ENCODE measurements at regions not wholly inside any gene's neighbourhood (a gene's known extent, or its start where the extent isn't known, plus 50 kb on each side); places are given as distances from the start of the nearest gene placed in this dataset.

DNA sequence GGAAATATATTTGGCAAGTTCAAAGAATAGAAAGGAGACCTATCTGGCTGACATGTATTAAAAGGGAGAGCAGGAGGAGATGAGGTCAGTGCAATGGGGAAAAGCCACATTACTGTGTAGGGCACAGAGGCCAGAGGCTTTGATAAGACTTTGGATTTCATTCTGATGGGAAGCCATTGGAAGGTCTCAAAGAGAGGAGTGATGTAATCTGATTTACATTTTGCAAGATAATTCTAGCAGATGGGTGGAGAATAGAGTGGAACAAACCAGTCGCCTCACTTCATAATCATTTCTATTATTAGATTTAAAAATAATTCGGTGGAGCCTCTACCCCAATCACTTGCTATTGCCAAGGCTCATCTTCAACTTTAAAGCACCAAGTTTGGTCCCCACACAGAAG lies 278.4 kb upstream of the ZC3H12C start:
- DNase-seq, result no peak

DNA sequence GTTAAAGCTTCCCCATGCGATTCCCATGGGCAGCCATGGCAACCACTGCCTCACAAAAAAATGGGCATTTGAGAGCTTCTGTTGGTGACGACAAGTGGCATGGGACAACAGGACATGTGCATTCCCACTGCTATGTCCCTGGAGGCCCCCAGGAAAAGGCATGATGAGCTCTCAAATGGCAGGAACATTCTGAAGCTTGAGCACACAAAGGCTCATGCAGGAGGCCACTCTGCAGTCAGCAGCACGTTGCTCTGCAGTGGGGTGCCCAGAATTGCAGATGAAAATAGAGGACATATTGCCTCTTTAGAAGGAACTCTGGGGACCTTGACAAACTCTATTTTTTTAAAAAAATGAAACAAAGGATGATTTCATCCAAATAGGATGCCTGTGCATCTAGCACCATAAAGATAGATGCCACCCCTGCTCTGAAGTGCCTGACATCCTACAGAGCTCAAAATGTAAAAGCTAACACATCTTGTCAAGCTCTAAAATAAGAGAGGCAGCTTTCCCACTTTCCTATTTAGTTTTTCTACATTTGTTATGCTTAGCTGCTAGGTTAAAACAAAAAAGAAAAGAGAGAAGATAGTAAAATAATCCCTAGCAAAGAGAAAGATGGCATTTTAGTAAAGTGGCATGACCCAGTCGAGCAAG lies 277.6 kb upstream of the ZC3H12C start:
- DNase-seq, result no peak

DNA sequence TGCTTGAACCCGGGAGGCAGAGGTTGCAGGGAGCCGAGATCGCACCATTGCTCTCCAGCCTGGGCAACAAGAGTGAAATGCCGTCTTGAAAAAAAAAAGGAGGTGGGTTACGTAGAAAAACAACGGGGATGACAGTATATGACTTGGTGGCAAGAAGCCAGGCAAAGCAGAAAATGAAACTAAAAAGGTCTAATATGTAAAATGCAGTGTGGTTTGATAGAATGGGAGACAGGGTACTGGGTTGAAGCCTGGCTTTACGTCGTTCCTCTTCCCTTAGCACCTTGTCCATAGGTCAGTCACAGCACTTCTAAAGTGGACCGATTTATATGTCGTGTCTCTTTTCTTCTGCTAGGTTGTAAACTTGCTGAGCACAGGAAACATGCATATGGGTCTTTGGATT lies 274.9 kb upstream of the ZC3H12C start:
- DNase-seq, result no peak

DNA sequence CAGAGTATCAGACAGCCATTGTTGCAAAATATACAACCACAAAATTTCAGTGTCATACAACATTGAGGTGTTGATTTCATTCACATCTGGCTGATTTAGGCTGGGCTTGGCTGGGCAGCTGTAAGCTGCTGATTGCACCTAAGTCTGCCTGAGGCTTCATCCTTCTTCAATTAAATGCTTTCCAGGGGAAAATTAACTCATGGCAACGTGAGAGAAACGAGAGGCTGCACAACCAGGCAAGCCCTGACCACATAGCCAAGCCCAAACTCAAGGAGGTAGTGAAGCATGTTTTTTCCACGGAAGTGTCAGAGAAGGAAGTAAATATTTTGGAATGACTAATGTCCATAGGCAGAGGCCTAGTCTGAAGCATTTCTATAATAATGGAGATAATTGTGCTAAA lies 273.8 kb upstream of the ZC3H12C start:
- DNase-seq, result no peak

DNA sequence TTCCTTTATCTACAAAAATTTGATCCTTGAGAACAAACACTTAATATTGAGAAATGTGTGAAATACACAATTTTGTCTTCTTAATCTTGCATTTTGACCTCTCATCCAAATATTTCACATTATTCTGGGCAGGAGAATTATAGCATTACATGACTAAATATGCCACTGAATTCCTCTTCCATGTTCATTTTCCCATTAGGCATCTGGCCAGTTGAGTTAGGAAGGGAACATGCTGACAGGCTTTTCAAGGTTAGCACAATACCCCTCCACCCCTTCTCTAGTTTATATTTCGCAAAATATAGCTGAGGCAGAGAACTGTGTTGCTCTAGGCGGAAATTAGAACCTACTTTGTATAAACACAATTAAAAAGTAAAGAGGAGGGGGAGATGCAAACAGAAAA lies 271.7 kb upstream of the ZC3H12C start:
- DNase-seq, result no peak

DNA sequence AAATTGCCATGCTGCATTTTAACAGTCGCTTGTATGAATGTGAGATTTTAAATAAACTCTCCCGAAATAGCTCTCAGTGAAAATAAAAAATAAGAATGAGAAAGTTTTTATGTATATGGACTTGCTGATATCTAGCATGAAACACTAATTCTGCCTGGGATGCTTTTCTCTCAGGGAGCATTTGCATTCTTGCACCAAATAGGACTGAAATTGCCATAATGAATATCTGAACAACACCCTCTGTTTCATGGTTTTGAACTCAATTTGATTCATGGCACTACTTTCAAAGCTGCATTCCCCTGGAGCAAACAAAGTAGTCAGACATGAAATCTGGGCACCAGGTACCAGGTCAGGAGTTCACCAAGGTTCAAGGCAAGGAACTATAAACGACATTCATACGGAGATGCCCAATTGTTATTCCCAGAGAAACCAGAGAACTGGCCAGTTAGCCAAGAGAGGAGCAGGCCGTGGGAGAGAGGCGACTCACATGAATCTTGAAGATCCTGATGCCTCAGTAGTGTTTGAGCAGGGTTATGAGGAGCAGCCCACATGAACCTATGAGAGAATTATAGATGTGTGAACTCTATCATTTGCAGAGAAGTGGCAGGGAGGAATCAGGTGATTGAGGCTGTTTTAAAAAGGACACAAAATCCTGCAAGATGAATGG lies 270.6 kb upstream of the ZC3H12C start:
- no peak for DNase-seq

DNA sequence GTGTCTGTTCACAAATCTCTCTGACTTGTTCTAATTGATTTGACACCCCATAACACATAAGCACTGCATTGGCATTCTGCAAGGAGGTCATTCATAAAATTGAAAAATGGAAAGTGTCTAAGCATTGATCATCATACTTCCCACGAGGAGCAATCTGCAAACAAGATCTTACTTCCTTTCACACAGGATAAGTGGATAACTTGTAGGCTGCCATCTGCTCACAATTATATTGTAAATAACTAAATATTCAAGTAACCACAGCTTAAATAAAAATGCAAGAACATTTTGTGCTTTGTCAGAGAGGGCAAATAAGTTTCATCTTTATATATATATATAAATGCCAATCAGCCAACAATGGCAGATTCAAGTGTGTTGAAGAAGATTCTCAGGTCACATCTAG lies 264.8 kb upstream of the ZC3H12C start:
- no peak for DNase-seq

DNA sequence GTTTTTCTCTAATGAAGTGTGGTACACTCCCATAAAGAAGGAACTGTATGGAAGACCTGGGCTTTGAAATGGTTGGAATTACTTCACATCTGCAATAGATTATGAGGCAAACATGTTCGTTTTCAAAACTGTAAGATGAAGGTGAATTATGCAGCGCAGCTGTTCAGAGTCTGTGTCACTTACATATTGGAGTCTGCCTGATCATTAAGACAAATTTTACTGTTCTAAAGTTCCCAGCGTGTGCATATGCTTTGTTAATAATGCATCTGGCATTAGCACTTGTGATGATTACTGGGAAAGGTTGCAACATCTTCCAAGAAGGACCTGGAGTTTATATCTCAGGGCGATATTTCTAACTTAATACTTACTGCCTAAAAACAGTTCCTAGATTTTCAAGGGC lies 255.2 kb upstream of the ZC3H12C start:
- DNase-seq, result no peak

DNA sequence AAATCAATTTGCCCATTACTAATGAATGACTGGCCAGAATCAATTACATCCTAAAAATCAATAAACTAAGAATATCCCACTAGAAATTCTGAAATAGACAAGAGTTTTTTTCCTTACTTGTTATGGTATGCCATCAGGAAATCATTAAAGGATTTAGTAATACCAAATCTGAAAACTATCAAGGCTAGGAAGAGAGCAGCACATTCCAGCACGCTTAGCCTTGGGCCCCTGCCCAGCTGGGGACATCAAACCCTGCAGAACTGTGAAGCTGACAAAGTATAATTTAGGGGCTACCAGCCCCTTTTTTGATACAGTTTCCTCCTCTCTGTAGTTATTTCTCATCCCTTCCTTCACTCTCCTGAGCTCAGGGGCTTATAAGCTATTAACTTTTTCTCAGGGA lies 247.8 kb upstream of the ZC3H12C start:
- DNase-seq, result no peak

DNA sequence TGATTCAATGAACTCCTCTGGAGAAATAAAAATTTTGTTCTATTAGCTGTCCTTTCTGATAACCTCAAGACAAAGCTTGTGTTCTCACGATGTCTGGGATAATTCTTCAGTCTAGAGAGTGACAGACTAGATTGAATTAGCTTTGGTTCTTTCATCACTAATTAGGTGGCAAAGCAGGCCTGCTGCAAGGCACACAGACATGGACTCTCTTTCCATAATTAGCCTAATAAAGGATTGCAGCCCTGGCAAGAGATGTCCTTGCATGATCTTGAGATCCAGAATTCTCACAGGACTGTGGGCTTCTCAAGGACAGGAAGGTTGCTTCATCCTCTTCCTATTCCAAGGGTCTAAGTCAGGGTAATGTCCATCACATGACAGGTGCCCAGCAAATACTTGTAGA lies 245.6 kb upstream of the ZC3H12C start:
- DNase-seq, result no peak

DNA sequence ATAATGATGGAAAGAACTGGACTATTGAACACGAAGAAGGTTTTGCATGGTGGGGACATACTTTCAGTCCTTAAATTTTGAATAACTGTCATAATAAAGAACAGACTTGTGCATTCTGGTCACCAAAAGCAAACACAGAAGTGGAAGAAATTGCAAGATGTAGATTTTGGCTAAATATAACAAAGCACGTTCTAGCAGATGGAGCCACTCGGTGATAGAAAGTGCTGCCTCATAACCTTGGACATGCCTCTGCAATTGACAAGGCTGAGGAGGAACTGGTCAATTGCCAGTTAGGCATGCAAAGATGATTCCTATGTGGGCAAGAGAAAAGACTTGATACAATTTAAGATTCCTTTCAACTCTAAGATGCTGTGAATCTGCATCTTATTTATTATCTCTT lies 244.1 kb upstream of the ZC3H12C start:
- DNase-seq, result no peak

DNA sequence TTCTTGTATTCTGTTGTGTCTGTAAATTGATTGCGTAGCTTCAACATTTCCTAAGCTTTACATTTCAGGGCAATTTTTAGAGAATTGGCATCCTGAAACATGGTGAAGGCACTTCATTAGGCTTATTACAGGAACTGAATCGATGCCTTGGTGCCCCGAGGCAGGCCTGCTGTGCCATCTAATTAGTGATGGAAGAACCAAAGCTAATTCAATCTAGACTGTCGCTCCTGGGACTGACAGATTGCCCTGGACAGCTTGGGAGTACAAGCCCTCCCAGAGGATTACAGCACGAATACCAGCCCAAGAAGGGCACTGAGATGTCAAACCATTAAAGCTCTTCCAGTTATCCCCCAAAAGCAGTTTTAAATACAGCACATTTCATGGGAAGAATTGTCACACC lies 243.2 kb upstream of the ZC3H12C start:
- no peak for DNase-seq

DNA sequence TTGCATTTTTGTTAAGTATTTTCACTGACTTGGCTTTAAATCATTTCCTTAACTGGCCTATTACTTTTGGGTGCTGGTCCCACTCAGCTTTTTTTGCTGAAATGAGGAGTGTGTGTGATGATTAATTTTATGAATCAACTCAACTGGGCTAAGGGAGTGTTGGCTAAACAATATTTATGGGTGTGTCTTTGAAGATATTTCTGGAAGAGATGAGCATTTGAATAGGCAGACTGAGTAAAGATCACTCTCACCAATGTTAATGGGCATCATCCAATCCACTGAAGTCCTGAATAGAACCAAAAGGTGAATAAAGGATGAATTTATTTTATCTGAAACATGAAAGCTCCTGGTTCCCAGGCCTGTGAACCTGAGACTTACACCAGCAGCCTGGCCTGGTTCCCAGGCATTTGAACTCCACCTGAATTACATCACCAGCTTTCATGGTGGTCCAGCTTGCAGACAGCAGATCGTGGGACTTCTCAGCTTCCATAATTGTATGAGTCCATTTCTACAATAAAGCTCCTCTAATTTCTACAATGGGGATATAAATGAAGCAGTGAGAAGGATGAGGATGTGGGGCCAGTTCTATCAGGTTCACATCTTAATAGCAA lies 241.3 kb upstream of the ZC3H12C start:
- DNase-seq, result no peak

DNA sequence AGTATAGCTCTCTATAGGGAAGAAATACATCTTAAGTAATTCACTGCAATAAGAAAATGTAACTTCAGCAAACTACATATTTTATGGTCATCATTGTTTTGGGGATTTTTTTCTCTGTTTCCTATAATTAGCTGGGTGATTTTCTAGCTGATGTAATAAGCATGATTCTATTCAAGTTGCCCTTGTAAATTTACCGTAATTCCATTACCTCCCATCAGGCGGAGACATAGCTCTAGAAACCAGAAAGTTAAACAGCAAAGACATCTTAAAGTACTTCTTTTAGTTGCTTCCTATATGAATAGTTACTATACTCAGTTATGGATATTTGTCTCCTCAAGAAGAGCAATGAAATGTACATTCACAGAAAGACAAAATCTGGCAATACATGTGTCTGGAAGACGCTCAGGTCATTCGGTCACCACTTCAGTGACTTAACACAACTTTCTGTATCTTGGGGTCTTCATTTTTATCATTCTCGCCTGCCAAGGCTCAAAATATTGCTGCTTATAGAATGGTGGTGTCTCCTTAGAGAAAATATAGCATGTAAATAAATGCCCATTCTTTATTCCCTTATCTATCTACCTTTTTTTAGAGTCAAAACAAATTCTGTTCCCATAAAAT lies 239.9 kb upstream of the ZC3H12C start:
- DNase-seq, result no peak

DNA sequence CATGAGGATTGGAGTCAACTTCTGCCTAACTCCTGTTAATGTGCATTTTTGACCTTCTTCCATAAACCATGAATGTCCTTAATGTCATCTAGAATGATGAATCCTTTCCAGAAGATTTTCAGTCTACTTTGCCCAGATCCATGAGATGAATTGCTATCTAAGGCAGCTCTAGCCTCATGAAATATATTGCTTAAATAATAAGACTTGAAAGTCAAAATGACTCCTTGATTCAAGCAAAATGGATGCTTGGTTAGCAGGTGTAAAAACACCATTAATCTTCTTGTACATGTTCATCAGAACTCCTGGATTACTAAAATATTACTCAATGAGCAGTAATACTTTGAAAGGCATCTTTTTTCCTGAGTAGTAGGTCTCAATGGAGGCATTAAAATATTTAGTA lies 238.5 kb upstream of the ZC3H12C start:
- no peak for DNase-seq

DNA sequence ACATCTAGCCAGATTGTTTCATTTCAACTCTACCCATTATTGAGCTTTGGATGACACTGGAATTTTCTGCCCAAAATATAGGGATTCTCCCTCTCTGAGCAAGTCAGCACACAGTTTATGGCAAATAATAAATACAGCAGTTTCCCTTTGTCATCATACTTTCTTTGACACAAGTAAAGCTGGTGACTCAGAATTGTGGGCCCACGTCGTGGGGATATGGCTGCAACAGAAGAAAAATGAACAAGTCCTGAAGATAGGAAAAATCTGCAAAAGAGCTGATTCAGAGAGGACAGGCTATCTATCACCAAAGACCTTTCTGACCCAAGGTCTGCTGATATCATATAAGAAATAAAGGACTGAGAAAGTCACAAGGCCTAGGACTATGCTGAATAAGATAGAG lies 236.3 kb upstream of the ZC3H12C start:
- no peak for DNase-seq

DNA sequence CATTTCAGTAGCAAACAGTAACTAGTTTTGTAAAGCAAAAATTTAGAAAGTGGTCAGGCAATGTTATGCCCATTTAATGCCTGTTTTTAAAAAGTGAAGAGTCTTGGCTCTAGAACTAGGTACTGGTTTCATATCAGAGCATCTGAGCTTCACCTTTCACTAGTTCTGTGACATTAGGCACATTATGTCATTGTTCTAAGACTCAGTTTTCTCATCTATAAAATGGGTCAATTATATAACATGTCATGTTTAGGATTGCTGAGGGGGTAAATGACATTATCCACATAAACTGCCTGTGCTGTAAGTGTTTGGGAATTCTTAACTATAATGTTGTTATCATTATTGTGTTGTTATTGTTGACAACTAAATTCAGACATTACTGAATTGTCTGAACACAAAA lies 235.6 kb upstream of the ZC3H12C start:
- no peak for DNase-seq

DNA sequence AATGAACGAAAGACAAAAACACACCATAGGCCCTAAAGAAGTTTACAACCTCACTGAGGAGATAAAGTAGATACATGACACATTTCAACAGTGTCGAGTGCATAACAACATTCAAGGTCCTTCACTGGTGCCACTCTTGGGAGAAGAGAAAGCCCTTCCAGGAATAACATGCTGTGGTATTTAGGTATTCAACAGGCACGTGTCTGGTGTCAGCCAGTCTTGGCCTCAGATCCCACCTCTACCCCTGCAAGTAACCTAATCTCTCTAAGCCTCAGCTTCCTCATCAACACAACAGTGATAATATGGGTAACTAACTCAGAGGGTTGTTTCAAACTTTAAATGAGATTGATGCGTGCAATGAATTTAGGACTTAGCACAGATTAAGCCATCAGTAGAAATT lies 235.0 kb upstream of the ZC3H12C start:
- no peak for DNase-seq

DNA sequence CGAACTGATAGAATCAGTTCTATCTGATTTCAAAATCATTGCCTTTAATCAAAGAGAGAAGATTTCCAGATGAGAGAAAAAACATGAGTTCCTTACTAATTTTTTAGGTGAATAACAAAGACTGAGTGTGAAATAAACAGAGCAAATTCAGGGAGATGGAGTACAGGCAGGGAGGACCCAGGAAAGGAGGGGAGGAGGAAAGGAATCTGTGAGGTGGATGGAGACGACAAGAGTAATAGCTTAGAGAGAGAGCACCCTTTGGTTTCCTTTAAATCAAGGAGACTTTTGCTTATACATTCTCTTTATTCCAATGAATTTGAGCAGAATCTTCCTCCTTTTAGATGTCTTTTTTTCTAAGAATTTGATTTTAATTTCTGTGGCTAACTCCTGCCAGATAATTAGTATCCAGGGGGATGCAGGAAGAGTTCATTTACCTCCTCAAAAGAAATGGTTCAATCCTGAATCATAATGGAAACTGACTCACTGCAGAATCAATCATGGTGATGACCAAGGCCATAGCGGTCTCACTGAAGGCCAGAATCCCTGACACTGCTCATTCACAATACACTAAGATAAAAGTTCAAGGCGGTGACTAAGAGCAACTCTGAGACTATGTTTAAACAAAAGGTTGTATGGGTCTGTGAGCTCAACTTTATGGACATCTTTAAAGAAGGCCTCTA lies 234.0 kb upstream of the ZC3H12C start:
- DNase-seq, result no peak

DNA sequence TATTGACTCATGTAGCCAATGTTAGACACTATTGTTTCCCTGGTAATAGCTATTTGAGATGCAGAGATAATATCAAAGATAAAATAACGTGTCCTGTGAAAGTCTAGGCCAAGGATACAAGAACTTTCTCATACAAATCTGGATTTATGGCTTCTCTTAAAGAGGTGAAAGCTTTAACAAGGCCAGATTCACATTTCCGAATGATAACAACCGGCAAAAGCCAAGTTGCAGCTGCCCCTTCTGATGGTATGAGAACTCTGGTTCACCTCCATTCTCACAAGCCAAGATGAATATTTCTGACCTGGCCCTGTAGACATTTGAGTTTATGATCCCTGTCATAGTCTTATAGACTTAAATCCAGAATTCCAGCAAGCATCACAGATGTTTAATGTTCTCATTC lies 230.4 kb upstream of the ZC3H12C start:
- no peak for DNase-seq

DNA sequence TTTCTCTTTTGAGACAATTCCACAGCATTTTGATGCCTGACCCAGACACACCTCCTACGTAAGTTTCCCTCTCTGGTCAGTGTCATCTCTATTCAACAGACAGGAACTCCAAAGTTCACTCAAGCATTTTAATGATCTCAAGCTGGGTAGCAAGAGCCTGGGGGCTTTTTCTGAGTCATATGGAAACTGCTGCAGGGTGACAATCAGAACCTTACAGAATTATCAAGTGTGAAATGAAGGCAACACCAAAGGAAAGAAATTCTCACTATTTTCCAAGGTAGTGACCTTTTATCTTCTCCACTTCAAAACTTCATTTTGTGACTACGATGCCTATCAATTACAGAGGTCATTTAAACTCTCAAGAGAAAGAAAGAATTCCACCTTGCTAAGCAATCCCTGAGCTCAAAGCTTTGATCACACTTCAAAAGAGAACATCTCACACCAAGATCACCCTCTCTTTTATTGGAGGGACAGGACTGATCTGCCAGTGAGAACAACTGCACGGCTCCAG lies 229.0 kb upstream of the ZC3H12C start:
- DNase-seq, result no peak

DNA sequence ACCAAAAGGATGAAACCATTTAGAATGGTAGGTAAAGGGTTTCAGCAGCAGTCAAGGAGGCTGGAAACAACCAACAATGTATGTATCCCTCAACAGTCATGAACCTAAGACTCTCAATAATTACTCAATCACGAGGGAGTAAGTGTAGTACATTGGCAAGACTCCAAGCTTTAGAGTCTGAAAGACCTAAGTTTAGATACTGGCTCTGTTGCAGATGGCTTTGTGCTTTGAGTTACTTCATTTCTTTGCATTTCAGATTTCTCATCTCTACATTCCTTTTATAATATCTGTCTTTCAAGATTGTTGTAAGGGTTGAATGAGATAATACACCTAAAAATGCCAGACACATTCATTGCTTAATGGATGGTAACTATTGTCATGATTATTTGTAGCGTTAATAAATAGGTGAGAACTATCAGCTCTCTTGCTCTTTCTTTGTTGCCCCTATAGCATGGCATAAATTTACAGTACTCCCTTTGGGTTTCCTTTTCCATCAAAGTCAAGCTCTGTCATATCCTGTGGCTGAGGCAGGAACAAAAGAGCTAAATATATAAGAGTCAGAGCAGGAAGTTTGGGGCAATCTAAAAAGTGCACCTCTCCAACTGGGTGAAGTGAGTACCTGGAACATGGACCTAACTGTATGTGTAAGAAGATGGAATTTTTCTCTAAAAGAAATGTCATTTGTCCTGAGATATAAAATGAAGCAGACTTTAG lies 228.2 kb upstream of the ZC3H12C start:
- DNase-seq, result no peak

Measured in stimulated activated CD4-positive, alpha-beta T cell treated with anti-CD3 and anti-CD28 coated beads, Interleukin-4, amount 100 ng/mL, for 24 hours (primary cell).